Tibial artery (tissue), 4 donors: ENCODE measurements at regions not wholly inside any gene's neighbourhood (a gene's known extent, or its start where the extent isn't known, plus 50 kb on each side); places are given as distances from the start of the nearest gene placed in this dataset.

ENCODE experiments used
- DNase-seq, 2 donors: peaks; one replicate each; pipeline ENCODE4 v3.0.0-alpha.2; 2019
- H3K27ac ChIP-seq, 2 donors: fragments of 200-600 bp; sonication (generic) in 1 of 2; 1 replicate in 1 of 2; 2 replicates in 1 of 2; pipeline ENCODE4 v1.5.1; 2018 to 2019; ENCODE audit warnings: mild to moderate bottlenecking in 1 of 2
- H3K27me3 ChIP-seq, 2 donors: fragments of 200-600 bp; sonication (generic) in 1 of 2; one replicate each; pipeline versions ENCODE4 v1.5.1 to v1.6.0; 2016 to 2019
- H3K36me3 ChIP-seq, 3 donors: fragments of 200-600 bp; sonication (generic) in 2 of 3; one replicate each; pipeline ENCODE4 v1.5.1; 2016 to 2019; ENCODE audit warnings: mild to moderate bottlenecking in 2 of 3
- H3K4me1 ChIP-seq, 4 donors: fragments of 200-600 bp; sonication (generic) in 2 of 4; 1 replicate in 3 of 4; 2 replicates in 1 of 4; pipeline ENCODE4 v1.5.1; 2016 to 2019
- H3K4me3 ChIP-seq, 2 donors: fragments of 200-600 bp; sonication (generic) in 1 of 2; 1 replicate in 1 of 2; 2 replicates in 1 of 2; pipeline ENCODE4 v1.5.1; 2018 to 2019; ENCODE audit warnings: mild to moderate bottlenecking in 2 of 2
- H3K9me3 ChIP-seq, 3 donors: fragments of 200-600 bp; sonication (generic) in 1 of 3; one replicate each; pipeline ENCODE4 v1.5.1; 2016 to 2019
- intact Hi-C: fragments of 100-400 bp; cut with DNase I; formaldehyde crosslinking; loops from one replicate; pipeline ENCODE4 v1.15.0; 2023; ENCODE audit warnings: low total_unique reads
- TF ChIP-seq, protein P1 (sequence below), 2 experiments: fragments of 200-600 bp in 1 of 2; fragments of 450-650 bp in 1 of 2; IDR thresholded peaks; one replicate each; pipeline ENCODE4 v1.5.1; 2017 to 2019; ENCODE audit warnings: antibody characterized with exemption in 2 of 2, mild to moderate bottlenecking in 1 of 2, moderate library complexity in 1 of 2

DNA sequence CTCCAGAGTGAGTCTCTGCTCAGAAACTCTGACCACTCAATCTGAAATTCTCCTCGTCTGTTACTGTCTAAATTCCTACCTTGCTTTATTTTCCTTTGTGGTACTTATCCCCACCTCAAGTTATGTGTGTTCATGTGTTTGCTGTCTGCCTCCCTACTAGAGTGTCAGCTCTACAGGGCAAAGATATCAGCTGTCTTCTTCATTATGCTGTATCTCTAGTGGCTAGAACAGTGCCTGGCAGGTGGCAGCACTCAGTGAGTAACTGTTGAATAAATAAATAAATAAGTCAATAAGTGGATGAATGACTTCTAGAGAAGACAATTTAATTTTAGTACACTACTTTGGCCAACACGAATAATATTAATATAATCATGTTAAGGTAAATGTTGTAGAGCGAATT is 92.3 kb downstream of the BOD1 start:
- intact Hi-C loops: no loop called here

DNA sequence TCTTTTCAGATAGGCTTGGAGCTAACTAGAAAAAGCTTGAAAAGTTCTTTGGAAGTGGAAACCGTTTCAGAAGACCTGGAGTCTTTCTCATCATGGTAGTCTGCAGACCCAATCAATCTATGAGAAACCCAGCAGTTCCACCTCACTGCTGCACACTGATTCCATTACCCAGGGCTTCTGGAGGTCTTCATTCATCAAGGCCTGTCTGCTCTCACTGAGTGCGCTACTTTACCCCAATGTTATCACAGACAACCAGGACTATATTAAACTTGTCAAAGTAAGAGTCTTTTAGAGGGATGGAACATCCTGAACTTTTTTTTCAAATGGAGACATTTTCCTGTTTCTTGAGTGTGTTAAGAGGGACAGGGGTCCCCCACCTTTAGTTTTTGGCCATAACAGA is 93.1 kb downstream of the BOD1 start:
- intact Hi-C loops: no loop called here
- no peak for DNase-seq

More for the DNA sequence above, 92.3 kb downstream of the BOD1 start:
- no peaks in the 10 kb centered on the region for H3K4me1 ChIP-seq
- no peak for DNase-seq
- H3K9me3 ChIP-seq: peaks cover 0 to 3% (median 0%) of the 10 kb centered on the region in 3 donors
- H3K36me3 ChIP-seq: no peaks in the 10 kb centered on the region
- TF ChIP-seq, protein P1, sequence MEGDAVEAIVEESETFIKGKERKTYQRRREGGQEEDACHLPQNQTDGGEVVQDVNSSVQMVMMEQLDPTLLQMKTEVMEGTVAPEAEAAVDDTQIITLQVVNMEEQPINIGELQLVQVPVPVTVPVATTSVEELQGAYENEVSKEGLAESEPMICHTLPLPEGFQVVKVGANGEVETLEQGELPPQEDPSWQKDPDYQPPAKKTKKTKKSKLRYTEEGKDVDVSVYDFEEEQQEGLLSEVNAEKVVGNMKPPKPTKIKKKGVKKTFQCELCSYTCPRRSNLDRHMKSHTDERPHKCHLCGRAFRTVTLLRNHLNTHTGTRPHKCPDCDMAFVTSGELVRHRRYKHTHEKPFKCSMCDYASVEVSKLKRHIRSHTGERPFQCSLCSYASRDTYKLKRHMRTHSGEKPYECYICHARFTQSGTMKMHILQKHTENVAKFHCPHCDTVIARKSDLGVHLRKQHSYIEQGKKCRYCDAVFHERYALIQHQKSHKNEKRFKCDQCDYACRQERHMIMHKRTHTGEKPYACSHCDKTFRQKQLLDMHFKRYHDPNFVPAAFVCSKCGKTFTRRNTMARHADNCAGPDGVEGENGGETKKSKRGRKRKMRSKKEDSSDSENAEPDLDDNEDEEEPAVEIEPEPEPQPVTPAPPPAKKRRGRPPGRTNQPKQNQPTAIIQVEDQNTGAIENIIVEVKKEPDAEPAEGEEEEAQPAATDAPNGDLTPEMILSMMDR (IDR thresholded peaks at IDR 0.05): no peak
- peaks cover 0 to 2% of the 10 kb centered on the region in 2 donors for H3K27me3 ChIP-seq
- H3K4me3 ChIP-seq: no peak overlapping the region
- H3K27ac ChIP-seq: no peak overlapping the region

DNA sequence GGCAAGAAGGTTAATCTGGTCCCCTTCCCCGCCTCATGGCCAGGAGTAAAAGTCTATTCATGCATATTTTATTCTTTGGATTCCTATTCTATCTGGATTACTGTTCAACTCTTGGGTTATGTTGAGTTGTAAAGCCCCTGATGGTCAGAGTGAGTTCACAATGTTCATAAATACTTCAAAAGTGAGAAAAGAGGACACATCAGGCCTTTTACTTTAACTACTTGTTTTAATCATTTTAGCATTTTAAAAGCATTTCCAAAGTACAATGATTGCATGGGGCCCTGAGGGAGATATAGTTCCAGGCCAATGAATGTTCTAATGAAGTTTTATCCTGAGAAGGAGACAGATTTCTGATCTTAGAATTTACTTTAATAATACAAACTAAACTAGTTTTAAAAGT is 93.9 kb downstream of the BOD1 start:
- TF ChIP-seq, protein P1 (IDR thresholded peaks at IDR 0.05): no peak
- Histone ChIP-seq H3K27ac (no peak overlapping the region), H3K4me3 (no peak overlapping the region), H3K4me1 (no peaks in the 10 kb centered on the region), H3K36me3 (no peaks in the 10 kb centered on the region), H3K27me3 (peaks cover 0 to 2% of the 10 kb centered on the region in 2 donors), H3K9me3 (peaks cover 0 to 3% (median 0%) of the 10 kb centered on the region in 3 donors)
- intact Hi-C loops: no loop called here
- no peak for DNase-seq

More for the DNA sequence above, 93.1 kb downstream of the BOD1 start:
- no peaks in the 10 kb centered on the region for H3K4me1 ChIP-seq
- H3K9me3 ChIP-seq: peaks cover 0 to 3% (median 0%) of the 10 kb centered on the region in 3 donors
- no peak overlapping the region for H3K4me3 ChIP-seq
- TF ChIP-seq, protein P1 (IDR thresholded peaks at IDR 0.05): no peak
- H3K36me3 ChIP-seq: no peaks in the 10 kb centered on the region
- no peak overlapping the region for H3K27ac ChIP-seq
- peaks cover 0 to 2% of the 10 kb centered on the region in 2 donors for H3K27me3 ChIP-seq

DNA sequence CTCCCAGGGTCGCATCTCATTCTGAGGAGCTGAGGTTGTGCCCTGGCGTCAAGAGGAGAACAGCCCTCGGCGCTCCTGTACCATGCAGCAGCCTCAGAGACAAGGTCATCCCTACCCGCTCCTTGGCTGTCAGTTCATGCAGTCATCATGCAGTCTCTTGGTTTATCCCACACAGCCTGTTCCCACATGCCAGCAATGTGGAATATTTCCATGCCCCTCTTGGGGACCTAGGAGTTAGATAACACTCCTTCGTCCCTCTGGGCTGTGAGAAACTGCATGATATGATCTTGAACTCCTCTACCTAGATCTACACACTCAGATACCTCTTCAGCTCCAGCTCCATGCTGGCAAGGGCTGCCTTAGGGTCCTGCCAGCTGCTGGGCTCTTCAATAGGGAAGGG is 97.6 kb downstream of the BOD1 start:
- Histone ChIP-seq H3K27ac (no peak overlapping the region), H3K4me3 (no peak overlapping the region), H3K27me3 (peaks cover 0 to 2% of the 10 kb centered on the region in 2 donors), H3K4me1 (no peaks in the 10 kb centered on the region), H3K36me3 (no peaks in the 10 kb centered on the region), H3K9me3 (peaks cover 0 to 3% (median 0%) of the 10 kb centered on the region in 3 donors)
- no peak for DNase-seq
- intact Hi-C loops: no loop called here
- TF ChIP-seq, protein P1 (IDR thresholded peaks at IDR 0.05): no peak

DNA sequence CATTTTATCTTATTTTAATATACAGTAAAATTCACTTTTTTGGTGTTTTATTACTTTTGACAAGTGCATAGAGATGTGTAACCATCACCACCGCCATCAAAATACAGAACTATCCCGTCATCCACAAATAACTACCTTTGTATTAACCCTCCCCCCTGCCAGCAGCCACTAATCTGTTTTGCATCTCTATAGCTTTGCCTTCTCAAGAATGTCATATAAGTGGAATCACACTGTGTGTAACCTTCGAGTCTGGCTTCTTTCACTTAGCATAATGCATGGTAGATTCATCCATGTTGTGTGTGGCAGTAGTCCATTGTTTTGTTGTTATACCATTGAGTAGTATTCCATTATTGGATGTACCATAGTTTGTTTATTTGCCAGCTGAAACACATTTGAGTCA is 98.8 kb downstream of the BOD1 start:
- DNase-seq: no peak
- Histone ChIP-seq H3K4me1 (no peaks in the 10 kb centered on the region), H3K27ac (no peak overlapping the region), H3K27me3 (peaks cover 0 to 2% of the 10 kb centered on the region in 2 donors), H3K36me3 (no peaks in the 10 kb centered on the region), H3K4me3 (no peak overlapping the region), H3K9me3 (peaks cover 0 to 3% (median 0%) of the 10 kb centered on the region in 3 donors)
- TF ChIP-seq, protein P1 (IDR thresholded peaks at IDR 0.05): no peak
- intact Hi-C loops: no loop called here

DNA sequence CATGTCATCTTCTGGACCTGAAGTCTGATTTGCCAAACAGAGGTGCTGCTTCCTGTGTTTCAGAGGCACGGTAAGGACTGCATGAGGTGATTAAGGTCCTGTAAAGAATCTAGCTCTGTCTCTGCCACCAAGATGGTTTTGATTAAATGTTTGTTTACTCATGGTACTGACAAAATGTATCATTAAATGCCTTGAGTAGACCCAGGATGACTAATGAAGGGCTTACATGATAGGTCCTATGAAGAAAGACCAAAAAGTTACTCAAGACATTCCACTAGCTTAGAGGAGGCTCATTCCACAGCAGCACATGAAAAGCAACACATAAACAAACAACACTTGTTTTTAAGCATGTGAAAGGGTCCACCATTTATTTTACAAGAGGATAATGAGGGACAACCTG is 100.9 kb downstream of the BOD1 start:
- DNase-seq: no peak
- Histone ChIP-seq H3K27me3 (peaks cover 0 to 2% of the 10 kb centered on the region in 2 donors), H3K4me3 (no peak overlapping the region), H3K36me3 (no peaks in the 10 kb centered on the region), H3K4me1 (no peaks in the 10 kb centered on the region), H3K9me3 (peaks cover 0 to 1% (median 0%) of the 10 kb centered on the region in 3 donors), H3K27ac (no peak overlapping the region)
- TF ChIP-seq, protein P1 (IDR thresholded peaks at IDR 0.05): no peak
- intact Hi-C loops: no loop called here
